HG03103 (cell line): ENCODE measurements at regions not wholly inside any gene's neighbourhood (a gene's known extent, or its start where the extent isn't known, plus 50 kb on each side); places are given as distances from the start of the nearest gene placed in this dataset.
"Not testable (repeated sequence)": the region's sequence is repeated elsewhere in the genome, so short reads cannot be mapped to it uniquely, and the experiment has no call there.

Experiments
- ATAC-seq: cut with Tn5 transposase; IDR thresholded peaks from one replicate; pipeline ENCODE4 v1.9.1; 2021; ENCODE audit warnings: low read depth; ENCODE audit not compliant: unreplicated experiment

DNA sequence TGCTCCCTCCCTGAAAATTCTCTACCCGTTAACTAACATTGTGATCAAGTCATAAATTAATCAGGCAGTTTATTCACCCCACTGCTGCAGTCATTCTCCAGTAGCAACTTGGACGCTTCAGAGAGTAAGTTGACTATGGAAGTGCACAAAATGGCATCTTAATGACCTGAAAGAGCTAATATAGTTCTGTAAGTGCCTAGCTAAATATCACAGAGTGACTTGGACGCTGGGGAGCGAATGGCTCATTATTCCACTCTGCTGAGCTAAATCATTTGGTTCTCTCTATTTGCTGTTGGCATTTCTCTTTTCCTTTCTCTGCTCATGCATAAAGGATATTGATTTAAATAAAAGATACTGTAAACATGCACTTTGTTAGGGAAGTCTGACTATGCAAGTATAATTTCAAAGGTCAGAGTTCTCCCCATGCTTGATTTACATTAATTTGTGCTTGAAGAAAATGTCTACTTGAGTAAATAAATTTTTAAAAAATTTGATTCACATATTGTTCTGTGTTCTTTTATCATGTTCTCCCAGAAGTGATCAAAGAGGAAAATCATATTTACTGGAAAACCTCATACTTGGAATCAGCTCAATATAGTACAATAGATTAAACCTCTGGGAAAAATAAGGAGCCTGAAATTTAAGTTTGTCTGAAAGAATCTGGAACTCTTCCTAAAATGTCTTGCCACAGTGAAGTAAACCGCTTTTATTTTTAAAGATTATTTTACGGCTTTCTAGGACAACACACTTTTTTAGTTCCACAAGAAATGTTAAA, 169.5 kb upstream of the HAPLN1 start:
- ATAC-seq: no peak

DNA sequence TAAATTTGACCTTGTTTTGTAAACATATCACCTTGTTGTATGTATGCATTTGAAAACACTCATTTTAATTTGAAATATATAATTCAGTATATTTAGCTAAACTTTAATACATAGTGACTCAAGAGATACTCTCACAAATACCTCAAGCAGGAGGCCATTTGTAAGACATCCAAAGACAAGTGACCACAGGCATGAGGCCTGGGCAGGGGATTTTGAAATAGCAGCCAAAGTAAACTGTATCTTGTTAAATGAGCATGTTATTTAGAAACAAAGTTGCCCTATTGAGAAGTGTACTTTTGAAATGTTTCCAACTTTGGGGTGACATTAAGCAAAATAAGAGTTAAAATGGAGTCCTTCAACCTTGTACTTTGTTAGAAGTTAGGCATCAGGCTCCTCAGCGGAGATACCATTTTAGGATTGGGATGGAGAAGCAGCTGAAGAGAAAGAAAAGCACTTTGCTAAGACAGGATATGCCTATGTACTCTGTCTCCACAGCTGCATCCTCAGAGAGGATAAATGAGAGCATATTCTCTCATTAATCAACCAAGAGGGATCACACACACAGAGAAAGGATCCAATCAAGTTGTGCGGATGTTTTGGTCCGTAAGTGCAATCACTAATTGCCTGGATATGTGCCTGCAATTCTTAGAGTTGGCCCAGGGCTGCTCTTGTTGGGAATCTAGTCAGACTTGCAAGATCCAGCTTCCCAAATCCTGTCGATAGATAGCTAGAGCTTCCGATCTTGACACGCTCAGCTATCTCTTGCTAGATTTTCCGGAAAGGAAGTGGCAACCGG, 157.5 kb upstream of the HAPLN1 start:
- no peak for ATAC-seq

DNA sequence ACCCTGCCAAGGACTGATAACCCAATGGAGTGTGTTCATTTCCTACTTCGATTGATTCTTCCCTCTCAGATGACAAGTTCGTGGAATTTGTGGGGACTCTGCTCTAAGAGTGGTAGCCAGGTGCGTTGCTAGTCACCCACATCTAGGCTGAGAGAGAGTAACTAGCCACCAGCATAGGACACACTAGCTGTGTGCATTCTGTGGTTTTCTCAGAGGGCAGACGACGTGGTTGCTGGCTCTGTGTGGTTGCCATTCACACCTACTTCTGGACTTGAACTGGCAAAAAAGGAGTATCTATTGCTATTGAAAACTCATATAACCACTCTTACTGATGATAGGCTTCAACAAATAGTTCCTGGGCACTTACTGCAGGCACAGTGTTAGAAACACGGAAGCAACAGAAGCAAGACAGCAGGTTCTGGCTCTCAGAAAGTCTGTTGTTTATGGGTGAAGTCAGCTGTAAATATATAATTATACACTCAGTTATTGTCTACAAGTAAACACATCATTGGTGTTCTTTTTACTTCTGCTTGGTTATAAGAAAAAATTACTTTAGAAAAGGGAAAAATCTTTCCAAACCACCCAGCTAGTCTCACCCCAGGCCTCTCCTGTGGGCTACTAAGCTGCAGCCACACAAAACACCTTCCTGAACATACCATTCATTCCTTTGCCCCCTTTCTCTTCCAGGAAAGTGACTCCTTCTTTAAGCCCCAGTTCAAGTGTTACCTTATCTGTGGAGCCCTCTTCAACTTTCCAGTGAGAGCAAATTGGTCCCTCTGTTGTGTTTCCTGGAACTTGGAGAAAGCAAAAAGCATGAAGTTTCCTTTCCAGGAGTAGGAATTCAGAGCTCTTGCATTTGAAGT, 151.1 kb upstream of the HAPLN1 start:
- no peak for ATAC-seq

DNA sequence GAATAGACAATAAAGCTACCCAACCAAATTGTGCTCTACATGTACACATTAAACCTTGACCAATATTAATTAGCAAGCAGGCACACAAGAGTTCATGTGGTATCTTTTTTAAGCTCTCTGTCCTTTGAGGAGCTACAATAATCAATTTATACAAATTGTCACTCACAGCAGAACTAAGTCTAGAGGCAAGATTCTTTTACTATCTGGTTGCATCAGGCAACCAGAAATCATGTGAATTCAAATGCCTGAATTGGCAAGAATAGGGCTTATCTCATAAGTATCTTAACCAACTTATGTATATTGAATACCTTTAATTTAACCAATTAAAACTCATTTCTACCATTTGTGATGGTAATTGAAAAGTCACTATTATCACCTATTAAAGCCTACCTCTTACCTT, 145.5 kb upstream of the HAPLN1 start:
- no peak for ATAC-seq

DNA sequence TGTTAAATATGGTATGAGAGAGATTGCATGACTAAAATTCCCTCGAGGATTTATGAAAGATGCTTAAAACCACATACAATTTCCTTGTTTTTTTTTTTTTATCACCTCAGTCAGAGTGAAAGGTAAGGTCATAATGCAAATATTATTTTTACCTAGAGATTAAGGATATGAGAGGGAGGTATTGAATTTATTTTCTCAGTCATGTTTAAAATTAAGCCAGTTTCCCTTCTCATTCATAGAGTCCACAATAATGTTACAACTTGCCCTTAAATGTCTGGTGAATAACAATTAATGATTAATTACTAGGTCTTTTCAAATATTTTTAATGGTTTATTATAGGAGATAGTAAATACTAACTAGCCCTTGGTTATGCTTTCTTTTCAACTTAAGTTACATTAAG, 144.9 kb upstream of the HAPLN1 start:
- no peak for ATAC-seq

DNA sequence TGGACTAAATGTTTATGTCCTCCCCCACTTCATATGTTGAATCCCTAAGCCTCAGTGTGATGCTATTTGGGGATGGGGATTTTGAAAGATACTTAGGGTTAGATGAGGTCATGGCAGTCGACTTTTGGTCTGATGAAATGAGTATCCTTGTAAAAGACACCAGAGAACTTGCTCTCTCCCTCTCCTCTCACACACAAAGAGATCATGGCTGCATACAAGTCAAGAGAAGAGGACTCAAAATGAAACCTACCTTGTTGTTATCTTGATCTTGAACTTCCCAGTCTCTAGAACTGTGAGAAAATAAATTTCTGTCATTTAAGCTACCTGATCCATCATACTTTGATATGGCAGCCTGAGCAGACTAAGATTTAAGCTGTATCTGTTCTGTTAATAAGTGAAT, 144.0 kb upstream of the HAPLN1 start:
- ATAC-seq: peak; percentile 55

DNA sequence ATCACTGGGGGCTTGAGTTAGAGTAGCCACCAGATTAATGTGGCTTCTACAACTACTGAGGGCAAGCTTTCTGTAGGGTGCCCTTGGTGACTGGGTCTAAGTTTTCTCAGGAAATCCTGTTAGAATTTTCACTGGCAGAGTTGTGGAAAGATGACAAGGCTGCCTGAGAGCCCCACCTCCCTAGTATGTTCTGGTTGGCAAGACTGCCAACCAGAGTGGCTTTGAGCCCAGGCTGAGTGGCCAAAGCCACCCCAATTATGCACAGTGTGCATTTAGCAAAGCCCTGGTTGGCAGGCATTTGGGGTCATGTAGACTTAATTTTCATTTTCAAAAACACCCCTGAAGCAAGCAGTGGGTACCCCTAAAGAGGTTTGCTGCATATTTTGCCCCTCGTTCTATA, 136.7 kb upstream of the HAPLN1 start:
- no peak for ATAC-seq

DNA sequence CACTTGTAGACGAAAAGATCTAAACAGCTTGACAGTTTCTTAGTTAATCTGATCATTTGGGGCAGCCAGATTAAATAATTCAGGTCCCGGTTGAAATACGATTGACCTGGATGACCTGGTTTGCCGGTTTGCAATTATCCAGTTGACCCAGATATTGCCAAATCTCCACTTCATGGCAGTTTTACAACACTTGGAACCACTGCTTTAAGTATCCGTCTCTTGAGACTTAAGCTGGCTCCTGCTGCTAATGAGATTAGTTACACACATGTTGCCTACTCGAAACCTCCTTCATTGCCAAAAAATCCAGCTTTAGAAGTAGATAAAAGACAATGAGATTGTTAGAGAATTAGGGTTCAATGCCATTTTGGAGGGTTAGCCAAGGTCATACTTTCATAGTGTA, 136.2 kb upstream of the HAPLN1 start:
- ATAC-seq: no peak

DNA sequence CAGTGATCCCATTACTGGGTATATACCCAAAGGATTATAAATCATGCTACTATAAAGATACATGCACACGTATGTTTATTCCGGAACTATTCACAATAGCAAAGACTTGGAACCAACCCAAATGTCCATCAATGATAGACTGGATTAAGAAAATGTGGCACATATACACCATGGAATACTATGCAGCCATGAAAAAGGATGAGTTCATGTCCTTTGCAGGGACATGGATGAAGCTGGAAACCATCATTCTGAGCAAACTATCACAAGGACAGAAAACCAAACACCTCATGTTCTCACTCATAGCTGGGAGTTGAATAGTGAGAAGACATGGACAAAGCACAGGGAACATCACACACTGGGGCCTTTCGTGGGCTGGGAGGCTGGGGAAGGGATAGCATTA, 129.8 kb upstream of the HAPLN1 start:
- ATAC-seq: not testable (repeated sequence)

DNA sequence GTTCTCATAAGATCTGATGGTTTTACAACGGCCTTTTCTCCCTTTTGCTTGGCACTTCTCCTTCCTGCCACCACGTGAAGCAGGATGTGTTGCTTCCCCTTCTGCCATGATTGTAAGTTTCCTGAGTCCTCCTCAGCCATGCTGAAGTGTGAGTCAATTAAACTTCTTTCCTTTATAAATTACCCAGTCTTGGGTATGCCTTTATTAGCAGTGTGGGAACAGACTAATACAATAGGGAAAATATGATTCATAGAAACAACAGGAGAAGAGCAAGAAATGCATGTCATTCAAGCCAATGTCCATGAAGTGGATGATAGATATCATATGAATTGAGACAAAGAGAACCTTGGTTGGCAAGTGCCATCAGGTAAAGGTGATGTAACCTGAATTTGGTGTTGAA, 128.3 kb upstream of the HAPLN1 start:
- no peak for ATAC-seq

DNA sequence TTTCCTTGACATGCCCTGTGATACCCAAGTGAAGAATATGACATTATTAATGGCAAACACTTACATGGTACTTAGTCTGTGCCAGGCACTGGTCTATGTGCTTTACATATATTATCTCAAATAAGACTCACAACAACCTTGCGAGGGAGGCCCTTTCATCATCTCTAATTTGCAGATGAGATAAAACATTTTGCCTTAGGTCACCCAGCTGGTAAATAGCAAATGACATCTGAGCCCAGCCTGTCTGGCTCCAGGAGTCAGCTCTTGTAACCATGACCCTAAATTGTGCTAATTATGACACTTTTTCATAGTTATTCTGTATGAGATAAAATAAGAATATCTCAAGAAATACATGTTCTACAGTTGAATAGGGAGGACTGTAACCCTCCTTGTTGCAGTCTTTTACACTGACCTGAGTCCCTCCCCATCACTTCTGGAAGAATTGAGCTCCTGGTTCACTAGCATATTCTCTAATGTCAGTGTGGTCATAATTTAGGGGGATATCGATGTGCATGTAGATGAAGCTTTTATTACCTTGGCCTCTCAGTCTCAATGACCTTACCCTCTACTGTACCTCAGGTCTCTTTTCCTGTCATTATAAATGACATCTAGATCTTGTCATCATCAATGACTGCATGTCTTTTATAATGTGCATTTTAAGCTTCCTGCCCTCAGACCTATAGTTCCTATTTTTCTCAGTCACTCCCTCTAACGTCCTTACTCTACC, 126.1 kb upstream of the HAPLN1 start:
- ATAC-seq: no peak

DNA sequence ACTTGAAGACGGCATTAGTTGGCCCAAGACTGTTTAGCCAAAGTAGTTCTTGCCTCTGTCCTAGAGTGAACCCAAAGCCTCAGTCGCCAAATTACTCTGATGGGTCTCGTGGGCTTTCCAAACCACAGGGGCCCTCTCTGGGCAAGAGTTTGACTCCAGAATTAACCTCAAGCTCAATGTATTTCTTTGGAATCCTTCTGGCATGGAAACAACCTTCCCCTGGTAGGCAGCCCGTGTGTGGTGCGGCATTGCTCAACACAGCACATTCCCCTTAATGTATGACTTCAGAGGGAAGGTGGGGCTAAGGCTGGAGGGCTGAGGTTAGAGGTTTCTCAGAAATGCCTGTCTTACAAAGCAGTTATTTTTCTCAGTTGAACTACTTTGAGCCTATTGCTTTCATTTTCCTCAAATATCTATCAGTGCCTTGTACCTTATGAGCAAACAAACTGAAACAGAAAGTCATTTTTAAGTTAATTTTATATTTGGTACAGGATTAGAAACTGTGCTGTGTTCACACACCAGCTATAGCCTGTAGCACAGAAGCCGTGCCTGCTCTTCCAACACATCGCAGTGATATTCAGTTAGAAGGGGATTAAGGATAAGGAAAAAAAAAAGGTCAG, 123.9 kb upstream of the HAPLN1 start:
- peak; percentile 94 for ATAC-seq

DNA sequence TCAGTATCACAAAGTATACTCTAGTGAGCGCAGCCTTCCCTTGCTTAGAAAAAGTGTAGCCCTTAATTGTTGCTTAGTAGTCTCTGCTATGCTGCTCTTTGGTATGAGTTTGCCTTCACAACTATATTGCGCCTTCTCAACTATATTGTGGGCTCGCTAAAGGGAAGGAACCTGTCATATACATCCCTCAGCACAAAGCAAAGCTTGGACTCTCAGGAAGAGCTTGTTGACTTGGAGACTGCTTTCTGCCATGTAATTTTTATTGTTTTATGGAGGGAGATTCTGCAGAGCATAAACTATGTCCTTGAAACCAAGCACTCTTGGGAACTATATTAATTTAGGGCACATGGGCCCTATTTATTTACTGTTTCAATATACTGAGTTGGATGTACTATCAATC, 119.1 kb upstream of the HAPLN1 start:
- ATAC-seq: no peak

DNA sequence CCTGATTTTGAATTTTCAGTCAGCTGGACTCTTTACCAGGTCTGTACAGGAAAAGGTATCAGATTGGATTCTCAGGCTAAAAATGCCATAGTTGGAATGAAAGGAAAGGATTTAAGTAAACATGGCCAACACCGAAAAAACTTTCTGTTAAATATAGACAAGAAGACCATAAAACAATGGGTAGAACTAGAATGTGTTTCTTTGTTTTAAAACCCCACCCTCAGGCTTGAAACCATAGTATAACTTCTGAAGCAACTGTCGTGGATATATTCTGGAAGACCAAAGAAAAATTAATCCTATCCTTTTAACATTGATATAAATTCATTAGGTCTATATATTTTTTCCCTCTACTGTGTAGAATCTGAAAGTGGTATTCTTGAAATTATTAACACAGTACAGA, 118.6 kb upstream of the HAPLN1 start:
- no peak for ATAC-seq

DNA sequence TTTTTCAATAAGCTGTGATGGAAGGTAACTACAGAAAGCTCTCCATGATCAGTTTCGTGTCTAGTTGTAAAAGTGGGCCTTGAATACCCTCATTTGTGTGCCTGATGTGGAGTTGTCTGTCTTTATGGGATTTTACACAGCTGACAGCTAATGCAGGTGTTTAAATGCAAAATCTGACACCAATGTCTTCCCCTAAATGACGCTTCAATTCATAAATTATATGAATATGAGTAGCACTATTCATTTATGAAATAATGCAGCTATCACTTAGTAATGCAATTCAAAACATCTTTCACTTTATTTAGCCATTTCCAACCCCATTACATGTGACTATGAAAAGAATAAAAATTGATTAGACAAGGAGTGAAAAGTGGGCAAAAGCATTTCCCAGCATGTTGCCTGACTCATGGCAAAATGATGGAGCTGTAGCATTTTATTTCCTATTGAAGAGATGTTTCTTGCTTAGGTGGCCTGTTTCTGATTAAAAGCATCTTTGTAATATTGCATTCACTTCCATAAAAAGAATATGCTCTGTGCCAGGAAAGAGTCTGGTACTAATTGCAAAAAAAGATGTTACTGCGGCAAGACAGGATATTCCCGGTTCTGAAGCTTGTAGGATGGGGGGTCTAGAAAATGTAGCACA, 116.7 kb upstream of the HAPLN1 start:
- ATAC-seq: no peak

DNA sequence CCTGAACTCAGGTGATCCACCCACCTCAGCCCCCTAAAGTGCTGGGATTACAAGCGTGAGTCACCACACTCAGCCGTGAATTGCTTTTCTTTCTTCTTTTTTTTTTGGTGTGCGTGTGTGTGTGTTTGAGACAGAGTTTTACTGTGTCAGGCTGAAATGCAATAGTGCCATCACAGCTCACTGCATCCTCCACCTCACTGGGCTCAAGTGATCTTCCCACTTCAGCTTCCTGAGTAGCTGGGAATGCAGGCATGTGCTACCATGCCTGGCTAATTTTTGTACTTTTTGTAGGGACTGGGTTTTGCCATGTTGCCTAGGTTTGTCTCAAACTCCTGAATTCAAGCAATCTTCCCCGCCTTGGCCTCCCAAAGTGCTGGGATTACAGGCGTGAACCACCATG, 113.7 kb upstream of the HAPLN1 start:
- no peak for ATAC-seq

DNA sequence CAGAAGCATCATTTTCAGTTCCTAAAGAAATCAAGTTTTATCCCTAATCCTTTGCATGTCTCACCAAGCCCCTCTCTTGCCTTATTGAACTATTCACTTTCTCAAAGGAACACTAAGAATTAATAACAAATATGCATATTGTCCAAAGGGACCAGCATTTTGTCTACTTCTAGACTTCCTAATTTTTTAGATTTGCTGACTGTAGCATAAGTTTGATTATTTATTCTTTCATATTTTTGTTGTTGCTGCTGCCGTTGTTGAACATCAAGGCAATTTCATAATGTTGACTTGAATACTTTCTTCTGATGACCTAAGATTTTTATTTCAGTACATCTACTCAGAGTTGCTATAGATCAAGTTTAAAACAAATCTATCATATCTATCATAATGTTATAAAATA, 111.2 kb upstream of the HAPLN1 start:
- no peak for ATAC-seq

DNA sequence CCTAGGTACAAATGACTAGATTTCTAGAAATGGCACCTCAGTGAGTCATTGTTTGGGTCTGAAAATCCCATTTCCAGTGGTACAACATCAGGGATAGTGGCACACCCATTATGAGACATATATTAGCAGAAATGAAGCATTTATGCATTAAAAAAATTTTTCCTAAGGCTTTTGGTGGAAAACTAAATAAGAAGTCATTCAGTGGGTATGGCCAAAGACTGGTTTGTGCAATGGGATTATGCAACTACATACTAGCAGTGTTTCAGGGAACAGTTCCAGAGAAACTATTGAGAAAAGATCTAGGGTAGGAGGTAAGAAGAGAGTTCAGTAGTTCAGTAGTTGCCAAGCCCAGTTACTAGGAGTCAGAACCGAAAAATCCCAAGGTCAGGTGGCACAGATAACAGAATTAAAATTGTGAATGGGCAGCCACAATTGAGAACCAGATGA, 106.5 kb upstream of the HAPLN1 start:
- ATAC-seq: no peak

DNA sequence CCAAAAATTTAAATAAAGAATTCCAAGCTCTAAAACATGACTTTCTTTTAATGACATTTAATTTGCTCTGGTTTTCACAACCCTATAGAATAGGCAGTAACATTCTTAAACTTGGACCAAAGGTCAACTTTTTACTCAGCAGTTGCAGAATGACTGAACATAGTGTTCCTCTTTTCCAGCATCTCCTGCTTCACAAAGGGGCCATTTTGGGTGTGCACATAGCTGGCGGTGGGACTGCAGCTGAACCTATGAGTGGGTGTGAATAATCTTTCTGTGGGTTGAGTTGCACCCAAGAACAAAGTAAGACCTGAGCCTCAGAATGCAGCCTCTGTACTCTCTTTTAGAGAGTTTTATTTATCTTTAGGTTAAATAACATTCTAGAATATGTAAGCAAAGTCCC, 96.9 kb upstream of the HAPLN1 start:
- ATAC-seq: no peak

DNA sequence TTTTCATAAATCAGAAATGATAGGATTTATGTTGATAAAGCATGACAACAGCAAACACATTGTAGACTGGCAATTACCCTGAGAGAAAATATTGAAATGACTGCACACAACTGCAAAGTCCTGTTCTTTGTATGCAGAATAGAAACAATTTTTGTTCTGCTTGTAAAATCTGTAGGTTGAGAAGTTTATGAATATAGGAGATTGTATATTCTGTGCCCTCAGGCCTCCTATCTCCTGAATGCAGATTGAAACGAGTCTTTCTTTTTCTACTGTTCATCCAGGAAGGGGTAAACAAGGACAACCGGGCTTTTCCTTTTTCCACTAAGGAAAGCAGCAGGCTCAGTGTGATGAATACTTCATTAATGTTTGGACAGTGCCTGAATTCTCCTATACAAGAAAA, 95.0 kb upstream of the HAPLN1 start:
- ATAC-seq: no peak
